Stomach smooth muscle (tissue), 2 donors: ENCODE measurements at regions not wholly inside any gene's neighbourhood (a gene's known extent, or its start where the extent isn't known, plus 50 kb on each side); places are given as distances from the start of the nearest gene placed in this dataset.
"Not testable (repeated sequence)": the region's sequence is repeated elsewhere in the genome, so short reads cannot be mapped to it uniquely, and the experiment has no call there.

ENCODE experiments used
- H3K27ac ChIP-seq: one replicate; pipeline ENCODE4 v1.7.0; 2013; ENCODE audit warnings: mild to moderate bottlenecking, low read length, inconsistent platforms
- H3K27me3 ChIP-seq, 2 donors: one replicate each; pipeline ENCODE4 v1.7.0; 2013; ENCODE audit warnings: low read length in 2 of 2; ENCODE audit not compliant: insufficient read depth in 2 of 2, control insufficient read depth in 1 of 2
- H3K36me3 ChIP-seq, 2 donors: one replicate each; pipeline ENCODE4 v1.7.0; 2013; ENCODE audit warnings: low read length in 2 of 2; ENCODE audit not compliant: control insufficient read depth in 2 of 2, insufficient read depth in 2 of 2
- H3K4me1 ChIP-seq: one replicate; pipeline ENCODE4 v1.7.0; 2013; ENCODE audit warnings: low read length; ENCODE audit not compliant: control insufficient read depth, insufficient read depth
- H3K4me3 ChIP-seq, 2 donors: one replicate each; pipeline ENCODE4 v1.7.0; 2013; ENCODE audit warnings: low read length in 2 of 2
- H3K9ac ChIP-seq, 2 donors: one replicate each; pipeline ENCODE4 v1.7.0; 2013; ENCODE audit warnings: low read length in 2 of 2, mild to moderate bottlenecking in 1 of 2
- H3K9me3 ChIP-seq, 2 donors: one replicate each; pipeline ENCODE4 v1.7.0; 2013; ENCODE audit warnings: low read length in 2 of 2; ENCODE audit not compliant: control insufficient read depth in 2 of 2
- donor health status: healthy.
- donor health status: Pancreatic carcinoma.

GRCh38 chr2:107737756-107738155 lies 88.9 kb upstream of the RGPD4 start:
- Histone ChIP-seq H3K27me3 (no peaks in the 10 kb centered on the region), H3K36me3 (no peaks in the 10 kb centered on the region)

DNA sequence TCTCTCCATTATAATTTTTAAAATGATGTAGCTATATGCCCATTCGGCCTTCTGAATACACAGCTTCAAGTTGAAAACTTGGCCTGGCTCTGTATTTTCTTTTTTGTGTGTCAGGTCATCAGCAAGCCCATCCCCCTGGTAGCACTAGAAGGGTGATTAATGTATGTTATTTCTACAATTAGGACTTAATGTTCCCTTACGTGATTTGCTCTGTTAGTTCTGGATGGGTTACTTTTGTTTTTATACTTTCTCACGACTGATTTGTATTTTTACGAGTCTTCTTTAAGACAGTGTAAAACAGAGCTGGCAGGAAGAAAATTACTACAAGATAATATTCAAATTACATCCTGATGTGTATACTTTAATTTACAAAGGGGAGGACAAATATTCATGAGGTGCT lies 88.4 kb upstream of the RGPD4 start:
- H3K27me3 ChIP-seq = no peaks in the 10 kb centered on the region
- no peak overlapping the region for H3K27ac ChIP-seq

More at GRCh38 chr2:107737756-107738155, 88.9 kb upstream of the RGPD4 start:
- H3K9ac ChIP-seq = no peak overlapping the region
- no peak overlapping the region for H3K4me3 ChIP-seq
- H3K4me1 ChIP-seq = no peaks in the 10 kb centered on the region
- no peak overlapping the region for H3K27ac ChIP-seq
- no peaks in the 10 kb centered on the region for H3K9me3 ChIP-seq

DNA sequence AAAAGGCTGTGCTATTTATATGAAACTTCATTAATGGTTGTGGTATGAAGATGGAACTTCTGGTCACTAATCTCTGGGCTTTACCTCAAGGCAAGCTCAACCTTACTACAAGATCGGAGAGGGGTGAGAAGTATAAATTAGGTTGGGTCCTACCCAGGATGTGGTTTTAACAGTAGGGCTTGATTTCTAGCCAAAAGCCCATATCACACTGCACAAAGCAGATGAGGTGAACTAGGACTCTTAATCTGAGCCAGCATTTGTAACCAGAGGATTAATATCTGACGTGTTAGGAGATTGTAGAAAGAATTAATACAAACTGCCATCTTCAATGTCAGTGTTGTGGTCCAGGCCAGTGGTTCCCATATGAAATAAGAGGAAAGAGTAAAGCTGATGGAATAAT lies 86.4 kb upstream of the RGPD4 start:
- Histone ChIP-seq H3K27ac (no peak overlapping the region), H3K36me3 (no peaks in the 10 kb centered on the region), H3K4me1 (no peaks in the 10 kb centered on the region), H3K4me3 (no peak overlapping the region), H3K27me3 (no peaks in the 10 kb centered on the region), H3K9ac (no peak overlapping the region), H3K9me3 (no peaks in the 10 kb centered on the region)

More for the DNA sequence above, 88.4 kb upstream of the RGPD4 start:
- Histone ChIP-seq H3K4me3 (no peak overlapping the region), H3K9me3 (no peaks in the 10 kb centered on the region), H3K4me1 (no peaks in the 10 kb centered on the region), H3K36me3 (no peaks in the 10 kb centered on the region), H3K9ac (no peak overlapping the region)

DNA sequence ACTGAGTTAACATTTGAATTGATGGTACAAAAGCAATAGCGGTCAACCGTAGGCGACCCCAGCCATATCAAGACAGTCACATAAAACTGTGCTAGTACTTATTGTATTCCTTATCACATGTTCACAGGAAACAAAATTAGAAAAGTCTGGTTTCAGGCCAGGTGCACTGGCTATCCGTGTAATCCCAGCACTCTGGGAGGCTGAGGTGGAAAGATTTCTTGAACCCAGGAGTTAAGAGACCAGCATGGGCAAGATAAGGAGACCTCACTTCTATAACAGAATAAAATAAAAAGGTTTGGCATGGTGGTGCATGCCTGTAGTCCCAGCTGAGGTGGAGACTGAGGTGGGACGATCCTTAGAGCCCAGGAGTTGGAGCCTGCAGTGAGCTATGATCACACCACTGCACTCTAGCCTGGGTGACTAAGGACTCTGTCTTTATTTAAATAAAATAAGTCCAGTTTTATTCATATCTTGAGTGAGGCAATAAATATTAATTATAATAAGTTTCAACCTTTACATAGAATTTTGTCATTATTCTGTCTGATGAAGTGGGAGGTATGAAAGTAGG lies 84.1 kb upstream of the RGPD4 start:
- Histone ChIP-seq H3K4me3 (no peak overlapping the region), H3K36me3 (no peaks in the 10 kb centered on the region), H3K27ac (no peak overlapping the region), H3K9me3 (no peaks in the 10 kb centered on the region), H3K27me3 (no peaks in the 10 kb centered on the region), H3K4me1 (no peaks in the 10 kb centered on the region), H3K9ac (no peak overlapping the region)

DNA sequence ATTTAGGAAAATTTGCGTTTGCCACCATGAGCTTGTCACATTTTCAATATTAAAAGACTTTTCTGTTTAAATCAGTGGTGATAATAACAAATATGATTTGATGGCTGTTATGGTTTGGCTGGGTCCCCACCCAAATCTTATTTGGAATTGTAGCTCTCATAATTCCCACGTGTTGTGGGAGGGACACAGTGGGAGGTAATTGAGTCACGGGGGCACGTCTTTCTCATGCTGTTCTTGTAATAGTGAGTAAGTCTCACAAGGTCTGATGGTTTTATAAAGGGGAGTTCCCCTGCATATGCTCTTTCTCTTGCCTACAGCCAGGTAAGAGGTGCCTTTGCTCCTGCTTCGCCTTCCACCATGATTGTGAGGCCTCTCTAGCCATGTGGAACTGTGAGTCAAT lies 83.4 kb upstream of the RGPD4 start:
- Histone ChIP-seq H3K9me3 (no peaks in the 10 kb centered on the region), H3K36me3 (no peaks in the 10 kb centered on the region), H3K27ac (no peak overlapping the region), H3K27me3 (no peaks in the 10 kb centered on the region), H3K4me3 (no peak overlapping the region), H3K4me1 (no peaks in the 10 kb centered on the region), H3K9ac (no peak overlapping the region)

GRCh38 chr2:107745100-107745499 lies 81.6 kb upstream of the RGPD4 start:
- H3K27me3 ChIP-seq = no peaks in the 10 kb centered on the region
- H3K9me3 ChIP-seq = no peaks in the 10 kb centered on the region
- H3K27ac ChIP-seq = no peak overlapping the region
- H3K36me3 ChIP-seq = no peaks in the 10 kb centered on the region
- H3K4me1 ChIP-seq = no peaks in the 10 kb centered on the region
- H3K9ac ChIP-seq = no peak overlapping the region
- no peak overlapping the region for H3K4me3 ChIP-seq

DNA sequence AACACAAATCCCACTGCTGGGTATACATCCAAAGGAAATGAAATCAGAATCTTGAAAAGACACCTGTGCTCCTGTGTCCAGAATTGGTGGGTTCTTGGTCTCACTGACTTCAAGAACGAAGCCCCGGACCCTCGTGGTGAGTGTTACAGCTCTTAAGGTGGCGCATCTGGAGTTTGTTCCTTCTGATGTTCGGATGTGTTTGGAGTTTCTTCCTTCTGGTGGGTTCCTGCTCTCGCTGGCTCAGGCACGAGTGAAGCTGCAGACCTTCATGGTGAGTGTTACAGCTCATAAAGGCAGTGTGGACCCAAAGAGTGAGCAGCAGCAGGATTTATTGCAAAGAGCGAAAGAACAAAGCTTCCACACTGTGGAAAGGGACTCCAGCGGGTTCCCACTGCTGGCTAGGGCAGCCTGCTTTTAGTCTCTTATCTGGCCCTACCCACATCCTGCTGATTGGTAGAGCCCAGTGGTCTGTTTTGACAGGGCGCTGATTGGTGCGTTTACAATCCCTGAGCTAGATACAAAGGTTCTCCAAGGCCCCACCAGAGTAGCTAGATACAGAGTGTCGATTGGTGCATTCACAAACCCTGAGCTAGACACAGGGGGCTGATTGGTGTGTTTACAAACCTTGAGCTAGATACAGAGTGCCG lies 80.0 kb upstream of the RGPD4 start:
- not testable (repeated sequence) for H3K9ac ChIP-seq, H3K36me3 ChIP-seq, H3K27me3 ChIP-seq, H3K27ac ChIP-seq, H3K4me3 ChIP-seq, H3K4me1 ChIP-seq, H3K9me3 ChIP-seq

DNA sequence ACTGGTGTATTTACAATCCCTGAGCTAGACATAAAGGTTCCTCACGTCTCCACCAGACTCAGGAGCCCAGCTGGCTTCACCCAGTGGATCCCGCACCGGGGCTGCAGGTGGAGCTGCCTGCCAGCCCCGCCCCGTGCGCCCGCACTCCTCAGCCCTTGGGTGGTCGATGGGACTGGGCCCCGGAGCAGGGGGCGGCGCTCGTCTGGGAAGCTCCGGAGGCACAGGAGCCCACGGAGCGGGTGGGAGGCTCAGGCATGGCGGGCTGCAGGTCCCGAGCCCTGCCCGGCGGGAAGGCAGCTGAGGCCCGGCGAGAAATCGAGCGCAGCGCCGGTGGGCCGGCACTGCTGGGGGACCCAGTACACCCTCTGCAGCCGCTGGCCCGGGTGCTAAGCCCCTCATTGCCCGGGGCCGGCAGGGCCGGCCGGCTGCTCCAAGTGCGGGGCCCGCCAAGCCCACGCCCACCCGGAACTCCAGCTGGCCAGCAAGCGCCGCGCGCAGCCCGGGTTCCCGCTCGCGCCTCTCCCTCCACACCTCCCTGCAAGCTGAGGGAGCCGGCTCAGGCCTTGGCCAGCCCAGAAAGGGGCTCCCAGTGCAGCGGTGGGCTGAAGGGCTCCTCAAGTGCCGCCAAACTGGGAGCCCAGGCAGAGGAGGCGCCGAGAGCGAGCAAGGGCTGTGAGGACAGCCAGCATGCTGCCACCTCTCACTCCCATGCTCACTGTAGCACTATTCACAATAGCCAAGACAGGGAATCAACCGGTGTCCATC lies 79.3 kb upstream of the RGPD4 start:
- not testable (repeated sequence) for H3K27ac ChIP-seq, H3K27me3 ChIP-seq, H3K9ac ChIP-seq, H3K36me3 ChIP-seq, H3K4me1 ChIP-seq, H3K4me3 ChIP-seq, H3K9me3 ChIP-seq

DNA sequence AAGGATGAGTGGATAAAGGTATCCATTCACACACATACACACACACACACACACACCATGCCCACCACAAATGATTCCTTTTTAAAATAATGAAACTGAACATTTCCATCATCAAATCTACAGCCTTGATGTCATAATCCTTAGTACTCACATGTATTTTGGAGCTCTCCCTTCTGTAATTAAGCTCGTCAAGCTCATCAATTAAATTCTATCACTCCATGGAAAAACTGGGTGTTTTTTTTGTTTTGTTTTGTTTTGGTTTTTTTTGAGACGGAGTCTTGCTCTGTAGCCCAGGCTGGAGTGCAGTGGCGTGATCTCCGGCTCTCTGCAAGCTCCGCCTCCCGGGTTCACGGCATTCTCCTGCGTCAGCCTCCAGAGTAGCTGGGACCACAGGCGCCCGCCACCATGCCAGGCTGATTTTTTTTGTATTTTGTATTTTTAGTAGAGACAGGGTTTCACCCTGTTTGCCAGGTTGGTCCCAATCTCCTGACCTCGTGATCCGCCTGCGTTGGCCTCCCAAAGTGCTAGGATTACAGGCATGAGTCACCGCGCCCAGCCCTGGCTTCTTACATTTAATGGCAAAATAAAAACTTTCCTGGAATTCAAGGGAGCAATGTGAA lies 78.6 kb upstream of the RGPD4 start:
- Histone ChIP-seq H3K36me3 (no peaks in the 10 kb centered on the region), H3K4me1 (no peaks in the 10 kb centered on the region), H3K27me3 (no peaks in the 10 kb centered on the region), H3K9ac (no peak overlapping the region), H3K9me3 (no peaks in the 10 kb centered on the region), H3K4me3 (no peak overlapping the region), H3K27ac (no peak overlapping the region)

DNA sequence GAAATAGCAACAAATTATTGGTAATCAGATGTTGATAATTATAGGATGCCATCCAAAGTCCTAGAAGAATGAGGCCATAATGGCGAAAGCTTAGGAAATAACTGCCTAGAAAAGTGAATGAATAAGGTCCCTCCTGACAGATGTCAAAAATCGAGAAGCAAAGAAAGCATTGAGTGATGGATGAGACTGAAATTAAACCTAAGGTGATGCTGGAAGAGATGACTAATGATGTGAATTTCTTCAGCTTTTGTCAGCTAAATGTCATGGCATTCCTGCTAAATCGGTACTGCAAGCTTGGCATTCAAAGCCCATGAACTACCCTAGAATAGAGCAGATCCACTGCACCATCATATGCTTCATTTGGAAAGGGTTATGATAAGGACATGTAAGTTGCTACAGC lies 74.8 kb upstream of the RGPD4 start:
- H3K4me3 ChIP-seq = no peak overlapping the region
- H3K27me3 ChIP-seq = no peaks in the 10 kb centered on the region
- no peaks in the 10 kb centered on the region for H3K9me3 ChIP-seq
- H3K36me3 ChIP-seq = no peaks in the 10 kb centered on the region
- H3K27ac ChIP-seq = no peak overlapping the region
- H3K9ac ChIP-seq = no peak overlapping the region
- H3K4me1 ChIP-seq = no peaks in the 10 kb centered on the region

DNA sequence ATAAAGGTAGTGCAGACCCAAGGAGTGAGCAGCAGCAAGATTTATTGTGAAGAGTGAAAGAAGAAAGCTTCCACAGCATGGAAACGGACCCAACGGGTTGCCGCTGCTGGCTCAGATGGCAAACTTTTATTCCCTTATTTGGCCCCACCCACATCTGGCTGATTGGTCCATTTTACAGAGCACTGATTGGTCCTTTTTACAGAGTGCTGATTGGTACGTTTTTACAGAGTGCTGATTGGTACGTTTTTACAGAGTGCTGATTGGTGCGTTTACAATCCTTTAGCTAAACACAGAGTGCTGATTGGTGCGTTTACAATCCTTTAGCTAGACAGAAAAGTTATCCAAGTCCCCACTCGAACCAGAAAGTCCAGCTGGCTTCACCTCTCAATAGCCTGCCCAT lies 72.9 kb upstream of the RGPD4 start:
- H3K9ac ChIP-seq, H3K27me3 ChIP-seq, H3K4me3 ChIP-seq, H3K9me3 ChIP-seq, H3K36me3 ChIP-seq, H3K4me1 ChIP-seq, H3K27ac ChIP-seq: not testable (repeated sequence)
